GM23338 (cell line): ENCODE measurements at regions not wholly inside any gene's neighbourhood (a gene's known extent, or its start where the extent isn't known, plus 50 kb on each side); places are given as distances from the start of the nearest gene placed in this dataset.

Source experiments
- ATAC-seq: fragments of 200-7000 bp; cut with Tn5 transposase; 3 replicates; pipeline ENCODE4 v1.9.1; 2020
- DNase-seq: peaks from one replicate; pipeline ENCODE4 v3.0.0-alpha.2; 2015; ENCODE audit warnings: low spot score
- H2AFZ ChIP-seq: fragments of 200-600 bp; sonication (generic); 2 replicates; pipeline ENCODE4 v1.8.0; 2016; ENCODE audit warnings: antibody characterized with exemption, mild to moderate bottlenecking, moderate library complexity
- H3F3A ChIP-seq: fragments of 200-600 bp; sonication (generic); replicated peaks from 2 replicates; pipeline ENCODE4 v1.8.0; 2017; ENCODE audit warnings: antibody characterized with exemption, mixed run types, low read depth
- H3K27ac ChIP-seq: fragments of 200-600 bp; sonication (generic); 2 replicates; pipeline ENCODE4 v1.6.1; 2016; ENCODE audit warnings: low read depth
- H3K27me3 ChIP-seq: fragments of 200-600 bp; sonication (generic); 2 replicates; pipeline ENCODE4 v1.8.0; 2016; ENCODE audit warnings: mild to moderate bottlenecking, mixed run types, moderate library complexity; ENCODE audit not compliant: insufficient read depth
- H3K36me3 ChIP-seq: fragments of 200-600 bp; sonication (generic); 2 replicates; pipeline ENCODE4 v1.8.0; 2016; ENCODE audit warnings: mild to moderate bottlenecking; ENCODE audit not compliant: insufficient read depth
- H3K4me1 ChIP-seq: fragments of 200-600 bp; sonication (generic); 2 replicates; pipeline ENCODE4 v1.8.0; 2016; ENCODE audit warnings: mild to moderate bottlenecking, moderate library complexity; ENCODE audit not compliant: insufficient read depth
- H3K4me2 ChIP-seq: fragments of 200-600 bp; sonication (generic); 2 replicates; pipeline ENCODE4 v1.7.1; 2017; ENCODE audit warnings: mixed run types
- H3K4me3 ChIP-seq: fragments of 200-600 bp; sonication (generic); 2 replicates; pipeline ENCODE4 v1.6.1; 2016; ENCODE audit warnings: mixed run types
- H3K79me2 ChIP-seq: fragments of 200-600 bp; sonication (generic); replicated peaks from 2 replicates; pipeline ENCODE4 v1.8.0; 2017; ENCODE audit warnings: mild to moderate bottlenecking; ENCODE audit not compliant: insufficient read depth
- H3K9me2 ChIP-seq: fragments of 200-600 bp; sonication (generic); 2 replicates; pipeline ENCODE4 v1.8.0; 2017; ENCODE audit not compliant: insufficient read depth
- H4K20me1 ChIP-seq: fragments of 200-600 bp; sonication (generic); replicated peaks from 2 replicates; pipeline ENCODE4 v1.8.0; 2017; ENCODE audit warnings: mild to moderate bottlenecking; ENCODE audit not compliant: insufficient read depth
- H3K27ac Mint-ChIP-seq: 2 replicates; pipeline ENCODE4 v1.8.0; 2020; ENCODE audit warnings: inconsistent platforms, mild to moderate bottlenecking, moderate library complexity, mixed read lengths
- H3K27me3 Mint-ChIP-seq: 3 replicates; pipeline ENCODE4 v1.8.0; 2022; ENCODE audit warnings: low read depth, mild to moderate bottlenecking, moderate library complexity, mixed read lengths, inconsistent platforms; ENCODE audit not compliant: insufficient read depth, poor library complexity
- H3K36me3 Mint-ChIP-seq: 3 replicates; pipeline ENCODE4 v1.8.0; 2021; ENCODE audit warnings: low read depth, mild to moderate bottlenecking, inconsistent platforms, moderate library complexity, mixed read lengths
- H3K4me1 Mint-ChIP-seq: 3 replicates; pipeline ENCODE4 v1.8.0; 2020; ENCODE audit warnings: mild to moderate bottlenecking, inconsistent platforms, mixed read lengths
- H3K4me3 Mint-ChIP-seq: 3 replicates; pipeline ENCODE4 v1.8.0; 2021; ENCODE audit warnings: moderate library complexity, mild to moderate bottlenecking, inconsistent platforms, mixed read lengths
- H3K9me3 Mint-ChIP-seq: 3 replicates; pipeline ENCODE4 v1.8.0; 2020; ENCODE audit warnings: moderate library complexity, mild to moderate bottlenecking, inconsistent platforms, mixed read lengths
- CREB1 ChIP-seq: fragments of 250-450 bp; sonication (Bioruptor Pico); IDR thresholded peaks from 2 replicates; pipeline ENCODE4 v1.5.0; 2020; ENCODE audit warnings: low read depth, mild to moderate bottlenecking, moderate library complexity
- CTCF ChIP-seq, 2 experiments: fragments of 200-600 bp in 1 of 2; sonication (generic) in 1 of 2; conservative IDR thresholded peaks; 2 replicates each; pipeline versions ENCODE4 v1.5.1 to v1.6.1; 2016 to 2017; ENCODE audit warnings: antibody characterized with exemption in 2 of 2, low read depth in 2 of 2, mild to moderate bottlenecking in 2 of 2, moderate library complexity in 1 of 2
- ETS1 ChIP-seq: IDR thresholded peaks from 2 replicates; pipeline ENCODE4 v1.6.1; 2016; ENCODE audit warnings: antibody characterized with exemption
- EZH2 ChIP-seq: fragments of 200-600 bp; sonication (generic); IDR thresholded peaks from one replicate; pipeline ENCODE4 v1.8.0; 2017; ENCODE audit warnings: antibody characterized with exemption, mild to moderate bottlenecking, low read depth; ENCODE audit not compliant: unreplicated experiment
- EZH2phosphoT487 ChIP-seq: fragments of 200-600 bp; sonication (generic); IDR thresholded peaks from one replicate; pipeline ENCODE4 v1.8.1; 2018; ENCODE audit warnings: antibody characterized with exemption; ENCODE audit not compliant: unreplicated experiment
- NANOG ChIP-seq: IDR thresholded peaks from 2 replicates; pipeline ENCODE4 v1.6.1; 2016; ENCODE audit warnings: antibody characterized with exemption, borderline replicate concordance
- POLR2AphosphoS5 ChIP-seq: IDR thresholded peaks from 2 replicates; pipeline ENCODE4 v1.6.1; 2016; ENCODE audit warnings: antibody characterized with exemption, low read depth
- REST ChIP-seq: IDR thresholded peaks from one replicate; pipeline ENCODE4 v1.6.1; 2018; ENCODE audit warnings: antibody characterized with exemption; ENCODE audit not compliant: unreplicated experiment
- ZNF114 ChIP-seq: fragments of 250-450 bp; sonication (Bioruptor Pico); IDR thresholded peaks from 2 replicates; pipeline ENCODE4 v1.5.0; 2020; ENCODE audit warnings: mild to moderate bottlenecking, moderate library complexity
- ZNF331 ChIP-seq: fragments of 250-450 bp; sonication (Bioruptor Pico); IDR thresholded peaks from 2 replicates; pipeline ENCODE4 v1.5.0; 2020; ENCODE audit warnings: low read depth, mild to moderate bottlenecking, moderate library complexity
- TF ChIP-seq, protein P1 (sequence below): fragments of 250-450 bp; sonication (Bioruptor Pico); IDR thresholded peaks from 2 replicates; pipeline ENCODE4 v1.5.0; 2020; ENCODE audit warnings: mild to moderate bottlenecking, moderate library complexity

DNA sequence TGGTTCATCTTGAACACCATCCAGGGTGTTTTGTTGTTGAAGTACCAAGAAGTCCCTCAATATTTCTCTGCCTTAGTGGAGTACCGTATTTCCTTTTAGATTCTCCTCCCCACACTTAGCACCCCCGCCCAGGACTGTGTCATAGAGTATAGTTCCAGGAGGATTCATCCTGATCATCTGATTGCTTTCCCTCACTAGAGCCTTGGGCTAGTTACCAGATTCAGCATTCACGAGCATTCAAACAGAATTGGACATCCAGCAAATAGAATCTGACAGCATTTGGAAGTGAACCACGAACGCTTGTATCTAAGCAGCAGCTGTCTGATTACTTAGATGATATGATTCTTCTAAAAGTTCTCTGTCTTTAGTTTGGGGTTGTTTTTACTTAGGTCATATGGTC lies 248.1 kb upstream of the TAS2R1 start:
- Histone ChIP-seq H3K9me2 (peaks cover 4% of the 10 kb centered on the region; the same call in 1 of the 2 replicates), H3K79me2 (no peaks in the 10 kb centered on the region), H3F3A (no peaks in the 10 kb centered on the region), H4K20me1 (no peaks in the 10 kb centered on the region), H3K36me3 (0 out of 2 replicates have a peak, but pooled peaks cover 7% of the 10 kb centered on the region), H2AFZ (no peak overlapping the region), H3K27ac (no peak overlapping the region), H3K4me2 (no peak overlapping the region), H3K27me3 (no peaks in the 10 kb centered on the region), H3K4me1 (no peaks in the 10 kb centered on the region), H3K4me3 (no peak overlapping the region)
- ATAC-seq (no peak), DNase-seq (no peak)
- Mint-ChIP-seq H3K9me3 (peaks cover 9% of the 10 kb centered on the region), H3K4me1 (0 out of 3 replicates have a peak, but pooled peaks cover 4% of the 10 kb centered on the region), H3K4me3 (no peak overlapping the region), H3K27me3 (peaks cover 1% of the 10 kb centered on the region), H3K27ac (no peak overlapping the region), H3K36me3 (peaks cover 6% of the 10 kb centered on the region; the same call in 1 of the 3 replicates)
- TF ChIP-seq EZH2: no peak
- TF ChIP-seq CREB1 (CRISPR knock-in tag): no peak
- TF ChIP-seq ZNF114 (CRISPR knock-in tag): no peak
- TF ChIP-seq CTCF (conservative IDR thresholded peaks at IDR 0.05; ENCODE audit: low read depth in 2 of 2): no peak
- TF ChIP-seq ZNF331 (CRISPR knock-in tag): no peak
- TF ChIP-seq REST: no peak
- no peak for TF ChIP-seq POLR2AphosphoS5
- TF ChIP-seq, protein P1, sequence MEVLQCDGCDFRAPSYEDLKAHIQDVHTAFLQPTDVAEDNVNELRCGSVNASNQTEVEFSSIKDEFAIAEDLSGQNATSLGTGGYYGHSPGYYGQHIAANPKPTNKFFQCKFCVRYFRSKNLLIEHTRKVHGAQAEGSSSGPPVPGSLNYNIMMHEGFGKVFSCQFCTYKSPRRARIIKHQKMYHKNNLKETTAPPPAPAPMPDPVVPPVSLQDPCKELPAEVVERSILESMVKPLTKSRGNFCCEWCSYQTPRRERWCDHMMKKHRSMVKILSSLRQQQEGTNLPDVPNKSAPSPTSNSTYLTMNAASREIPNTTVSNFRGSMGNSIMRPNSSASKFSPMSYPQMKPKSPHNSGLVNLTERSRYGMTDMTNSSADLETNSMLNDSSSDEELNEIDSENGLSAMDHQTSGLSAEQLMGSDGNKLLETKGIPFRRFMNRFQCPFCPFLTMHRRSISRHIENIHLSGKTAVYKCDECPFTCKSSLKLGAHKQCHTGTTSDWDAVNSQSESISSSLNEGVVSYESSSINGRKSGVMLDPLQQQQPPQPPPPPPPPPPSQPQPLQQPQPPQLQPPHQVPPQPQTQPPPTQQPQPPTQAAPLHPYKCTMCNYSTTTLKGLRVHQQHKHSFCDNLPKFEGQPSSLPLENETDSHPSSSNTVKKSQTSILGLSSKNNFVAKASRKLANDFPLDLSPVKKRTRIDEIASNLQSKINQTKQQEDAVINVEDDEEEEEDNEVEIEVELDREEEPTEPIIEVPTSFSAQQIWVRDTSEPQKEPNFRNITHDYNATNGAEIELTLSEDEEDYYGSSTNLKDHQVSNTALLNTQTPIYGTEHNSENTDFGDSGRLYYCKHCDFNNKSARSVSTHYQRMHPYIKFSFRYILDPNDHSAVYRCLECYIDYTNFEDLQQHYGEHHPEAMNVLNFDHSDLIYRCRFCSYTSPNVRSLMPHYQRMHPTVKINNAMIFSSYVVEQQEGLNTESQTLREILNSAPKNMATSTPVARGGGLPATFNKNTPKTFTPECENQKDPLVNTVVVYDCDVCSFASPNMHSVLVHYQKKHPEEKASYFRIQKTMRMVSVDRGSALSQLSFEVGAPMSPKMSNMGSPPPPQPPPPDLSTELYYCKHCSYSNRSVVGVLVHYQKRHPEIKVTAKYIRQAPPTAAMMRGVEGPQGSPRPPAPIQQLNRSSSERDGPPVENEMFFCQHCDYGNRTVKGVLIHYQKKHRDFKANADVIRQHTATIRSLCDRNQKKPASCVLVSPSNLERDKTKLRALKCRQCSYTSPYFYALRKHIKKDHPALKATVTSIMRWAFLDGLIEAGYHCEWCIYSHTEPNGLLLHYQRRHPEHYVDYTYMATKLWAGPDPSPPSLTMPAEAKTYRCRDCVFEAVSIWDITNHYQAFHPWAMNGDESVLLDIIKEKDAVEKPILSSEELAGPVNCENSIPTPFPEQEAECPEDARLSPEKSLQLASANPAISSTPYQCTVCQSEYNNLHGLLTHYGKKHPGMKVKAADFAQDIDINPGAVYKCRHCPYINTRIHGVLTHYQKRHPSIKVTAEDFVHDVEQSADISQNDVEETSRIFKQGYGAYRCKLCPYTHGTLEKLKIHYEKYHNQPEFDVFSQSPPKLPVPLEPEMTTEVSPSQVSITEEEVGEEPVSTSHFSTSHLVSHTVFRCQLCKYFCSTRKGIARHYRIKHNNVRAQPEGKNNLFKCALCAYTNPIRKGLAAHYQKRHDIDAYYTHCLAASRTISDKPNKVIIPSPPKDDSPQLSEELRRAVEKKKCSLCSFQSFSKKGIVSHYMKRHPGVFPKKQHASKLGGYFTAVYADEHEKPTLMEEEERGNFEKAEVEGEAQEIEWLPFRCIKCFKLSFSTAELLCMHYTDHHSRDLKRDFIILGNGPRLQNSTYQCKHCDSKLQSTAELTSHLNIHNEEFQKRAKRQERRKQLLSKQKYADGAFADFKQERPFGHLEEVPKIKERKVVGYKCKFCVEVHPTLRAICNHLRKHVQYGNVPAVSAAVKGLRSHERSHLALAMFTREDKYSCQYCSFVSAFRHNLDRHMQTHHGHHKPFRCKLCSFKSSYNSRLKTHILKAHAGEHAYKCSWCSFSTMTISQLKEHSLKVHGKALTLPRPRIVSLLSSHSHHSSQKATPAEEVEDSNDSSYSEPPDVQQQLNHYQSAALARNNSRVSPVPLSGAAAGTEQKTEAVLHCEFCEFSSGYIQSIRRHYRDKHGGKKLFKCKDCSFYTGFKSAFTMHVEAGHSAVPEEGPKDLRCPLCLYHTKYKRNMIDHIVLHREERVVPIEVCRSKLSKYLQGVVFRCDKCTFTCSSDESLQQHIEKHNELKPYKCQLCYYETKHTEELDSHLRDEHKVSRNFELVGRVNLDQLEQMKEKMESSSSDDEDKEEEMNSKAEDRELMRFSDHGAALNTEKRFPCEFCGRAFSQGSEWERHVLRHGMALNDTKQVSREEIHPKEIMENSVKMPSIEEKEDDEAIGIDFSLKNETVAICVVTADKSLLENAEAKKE: no peak
- no peak for TF ChIP-seq ETS1
- TF ChIP-seq NANOG: no peak
- no peak for TF ChIP-seq EZH2phosphoT487
